Lower leg skin (tissue), 3 donors: ENCODE measurements at regions not wholly inside any gene's neighbourhood (a gene's known extent, or its start where the extent isn't known, plus 50 kb on each side); places are given as distances from the start of the nearest gene placed in this dataset.

ENCODE experiments used
- POLR2A ChIP-seq, 2 donors: fragments of 450-650 bp; IDR thresholded peaks; one replicate each; pipeline ENCODE4 v1.6.1; 2016 to 2017; ENCODE audit warnings: antibody characterized with exemption in 2 of 2, mild to moderate bottlenecking in 1 of 2, moderate library complexity in 1 of 2
- TF ChIP-seq, protein P1 (sequence below), 3 donors: fragments of 450-650 bp; IDR thresholded peaks; one replicate each; pipeline ENCODE4 v1.5.1; 2016; ENCODE audit warnings: antibody characterized with exemption in 3 of 3, mild to moderate bottlenecking in 3 of 3, moderate library complexity in 2 of 3

DNA sequence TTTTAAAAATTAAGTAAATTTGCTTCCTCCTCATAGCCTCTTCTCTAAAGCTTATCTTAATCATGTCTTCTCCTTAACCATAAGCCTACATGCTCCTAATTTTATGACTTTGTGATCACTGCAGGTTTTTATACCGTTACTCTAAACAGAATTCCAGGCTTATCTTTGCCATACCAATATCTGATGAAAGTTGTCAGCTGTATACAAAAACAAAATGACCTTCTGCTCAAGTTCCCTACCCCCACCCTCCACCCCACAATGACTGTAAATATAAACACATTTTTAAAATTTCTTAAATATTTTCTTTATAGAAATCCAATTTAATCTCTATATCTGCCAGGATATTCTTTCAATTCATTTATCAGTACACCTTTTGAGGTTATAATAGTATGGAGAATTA is 60.5 kb upstream of the SGK1 start:
- TF ChIP-seq, protein P1, sequence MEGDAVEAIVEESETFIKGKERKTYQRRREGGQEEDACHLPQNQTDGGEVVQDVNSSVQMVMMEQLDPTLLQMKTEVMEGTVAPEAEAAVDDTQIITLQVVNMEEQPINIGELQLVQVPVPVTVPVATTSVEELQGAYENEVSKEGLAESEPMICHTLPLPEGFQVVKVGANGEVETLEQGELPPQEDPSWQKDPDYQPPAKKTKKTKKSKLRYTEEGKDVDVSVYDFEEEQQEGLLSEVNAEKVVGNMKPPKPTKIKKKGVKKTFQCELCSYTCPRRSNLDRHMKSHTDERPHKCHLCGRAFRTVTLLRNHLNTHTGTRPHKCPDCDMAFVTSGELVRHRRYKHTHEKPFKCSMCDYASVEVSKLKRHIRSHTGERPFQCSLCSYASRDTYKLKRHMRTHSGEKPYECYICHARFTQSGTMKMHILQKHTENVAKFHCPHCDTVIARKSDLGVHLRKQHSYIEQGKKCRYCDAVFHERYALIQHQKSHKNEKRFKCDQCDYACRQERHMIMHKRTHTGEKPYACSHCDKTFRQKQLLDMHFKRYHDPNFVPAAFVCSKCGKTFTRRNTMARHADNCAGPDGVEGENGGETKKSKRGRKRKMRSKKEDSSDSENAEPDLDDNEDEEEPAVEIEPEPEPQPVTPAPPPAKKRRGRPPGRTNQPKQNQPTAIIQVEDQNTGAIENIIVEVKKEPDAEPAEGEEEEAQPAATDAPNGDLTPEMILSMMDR (IDR thresholded peaks at IDR 0.05): no peak
- TF ChIP-seq POLR2A (IDR thresholded peaks at IDR 0.05): no peak
